Panc1 (cell line): ENCODE measurements at regions not wholly inside any gene's neighbourhood (a gene's known extent, or its start where the extent isn't known, plus 50 kb on each side); places are given as distances from the start of the nearest gene placed in this dataset.

ENCODE experiments used
- ATAC-seq: fragments of 200-7000 bp; cut with Tn5 transposase; 2 replicates; pipeline ENCODE4 v1.9.1; 2020; ENCODE audit warnings: mild to moderate bottlenecking, moderate library complexity
- BruUV-seq: library from RNA; stranded (reverse); fragments of 400-500 nt; replicated peaks from 2 replicates; lab custom pipeline; 2021; lab: Mats Ljungman, UMichigan
- CTCF ChIA-PET: fragments of 300-600 bp; sonication (Branson Sonifier 250); formaldehyde crosslinking; loops from one replicate; lab custom pipeline; 2022; ENCODE audit warnings: antibody characterized with exemption; lab: Charles Lee
- POLR2A ChIA-PET: fragments of 300-600 bp; sonication (Branson Sonifier 250); formaldehyde crosslinking; loops from one replicate; lab custom pipeline; 2022; ENCODE audit warnings: antibody characterized with exemption; lab: Charles Lee
- DNase-seq: peaks from one replicate; pipeline ENCODE4 v3.0.0-alpha.2; 2010; ENCODE audit warnings: low read depth, low spot score
- H3K27ac ChIP-seq: 2 replicates; pipeline ENCODE4 v1.5.1; 2011; ENCODE audit warnings: mild to moderate bottlenecking, low read length, inconsistent platforms
- H3K27me3 ChIP-seq: fragments of 200-500 bp; sonication (Bioruptor generic); 2 replicates; pipeline ENCODE4 v1.6.0; 2014; ENCODE audit warnings: low read length, inconsistent platforms; ENCODE audit not compliant: control insufficient read depth, insufficient read depth
- H3K36me3 ChIP-seq: fragments of 200-500 bp; sonication (Bioruptor generic); 2 replicates; pipeline ENCODE4 v1.5.1; 2014; ENCODE audit warnings: inconsistent platforms, mild to moderate bottlenecking, low read length, moderate library complexity; ENCODE audit not compliant: control insufficient read depth, insufficient read depth
- H3K4me1 ChIP-seq: 2 replicates; pipeline ENCODE4 v1.5.1; 2011; ENCODE audit warnings: inconsistent platforms, mild to moderate bottlenecking, low read length, moderate library complexity; ENCODE audit not compliant: control insufficient read depth, insufficient read depth
- H3K4me3 ChIP-seq, 2 experiments: 2 replicates each; pipeline ENCODE4 v1.5.1; 2011 to 2012; ENCODE audit warnings: low read depth in 2 of 2, low read length in 2 of 2, mild to moderate bottlenecking in 2 of 2, inconsistent platforms in 1 of 2, moderate library complexity in 1 of 2
- H3K9me3 ChIP-seq: fragments of 200-500 bp; sonication (Bioruptor generic); 2 replicates; pipeline ENCODE4 v1.5.1; 2014; ENCODE audit warnings: low read depth, mild to moderate bottlenecking, inconsistent platforms, low read length, moderate library complexity; ENCODE audit not compliant: control insufficient read depth, insufficient read depth
- CTCF ChIP-seq: fragments of 450-650 bp; IDR thresholded peaks from 2 replicates; pipeline ENCODE4 v1.5.1; 2017; ENCODE audit warnings: mild to moderate bottlenecking
- POLR2AphosphoS5 ChIP-seq: IDR thresholded peaks from 2 replicates; pipeline ENCODE4 v1.6.1; 2012; ENCODE audit warnings: mild to moderate bottlenecking, low read depth, low read length, moderate library complexity
- REST ChIP-seq, 2 experiments: IDR thresholded peaks; 2 replicates each; pipeline ENCODE4 v1.6.1; 2011 to 2012; ENCODE audit warnings: low read depth in 2 of 2, control low read depth in 1 of 2, low read length in 1 of 2, mild to moderate bottlenecking in 1 of 2, moderate library complexity in 1 of 2; ENCODE audit not compliant: insufficient read depth in 1 of 2
- SIN3A ChIP-seq: IDR thresholded peaks from 2 replicates; pipeline ENCODE4 v1.6.1; 2012; ENCODE audit warnings: low read depth, mild to moderate bottlenecking, low read length, moderate library complexity, borderline replicate concordance; ENCODE audit not compliant: insufficient read depth
- TCF7L2 ChIP-seq: IDR thresholded peaks from 2 replicates; pipeline ENCODE4 v1.6.1; 2011; ENCODE audit warnings: mild to moderate bottlenecking, low read depth, low read length, inconsistent platforms
- in situ Hi-C: cut with HindIII; loops from 2 replicates; pipeline ENCODE4 v1.10.0; 2016; ENCODE audit warnings: low sequenced_read_pairs, low pct_unique_long_range_greater_than_20kb
- intact Hi-C: fragments of 100-400 bp; cut with micrococcal nuclease; formaldehyde crosslinking; loops from one replicate; pipeline ENCODE4 v1.10.0; 2022; ENCODE audit not compliant: unreplicated experiment

GRCh38 chr4:10212400-10212799 lies 95.8 kb upstream of the WDR1 start:
- no peak for TF ChIP-seq POLR2AphosphoS5
- POLR2A ChIA-PET: no interaction called here
- no peak overlapping the region for H3K4me3 ChIP-seq

GRCh38 chr4:10207116-10207515 lies 90.5 kb upstream of the WDR1 start:
- no peak for DNase-seq
- Histone ChIP-seq H3K27ac (no peak overlapping the region), H3K36me3 (no peaks in the 10 kb centered on the region), H3K9me3 (no peaks in the 10 kb centered on the region), H3K27me3 (no peaks in the 10 kb centered on the region), H3K4me1 (no peaks in the 10 kb centered on the region), H3K4me3 (no peak overlapping the region)
- no TSS peak for BruUV-seq
- CTCF ChIA-PET: no interaction called here
- TF ChIP-seq CTCF: no peak
- TF ChIP-seq TCF7L2: no peak
- no peak for TF ChIP-seq POLR2AphosphoS5
- TF ChIP-seq REST (IDR thresholded peaks at IDR 0.05; ENCODE audit: insufficient read depth in 1 of 2, low read depth in 2 of 2, low read length in 1 of 2): no peak
- no peak for TF ChIP-seq SIN3A
- POLR2A ChIA-PET: no interaction called here
- intact Hi-C loops (no loop called here), in situ Hi-C loops (no loop called here)
- no peak for ATAC-seq

More at GRCh38 chr4:10212400-10212799, 95.8 kb upstream of the WDR1 start:
- no peak overlapping the region for H3K27ac ChIP-seq
- BruUV-seq: no TSS peak
- H3K4me1 ChIP-seq: no peaks in the 10 kb centered on the region
- CTCF ChIA-PET: no interaction called here
- H3K36me3 ChIP-seq: no peaks in the 10 kb centered on the region
- in situ Hi-C loops (no loop called here), intact Hi-C loops (no loop called here)
- DNase-seq: no peak
- H3K9me3 ChIP-seq: no peaks in the 10 kb centered on the region
- H3K27me3 ChIP-seq: no peaks in the 10 kb centered on the region
- no peak for ATAC-seq

GRCh38 chr4:10205223-10205622 lies 88.6 kb upstream of the WDR1 start:
- DNase-seq: no peak
- in situ Hi-C loops (no loop called here), intact Hi-C loops (no loop called here)
- Histone ChIP-seq H3K27me3 (no peaks in the 10 kb centered on the region), H3K4me3 (no peak overlapping the region), H3K36me3 (no peaks in the 10 kb centered on the region), H3K9me3 (no peaks in the 10 kb centered on the region), H3K27ac (no peak overlapping the region), H3K4me1 (no peaks in the 10 kb centered on the region)
- ChIA-PET CTCF (no interaction called here), POLR2A (no interaction called here)
- TF ChIP-seq TCF7L2: no peak
- BruUV-seq: no TSS peak
- ATAC-seq: no peak
